HCT116 (cell line): ENCODE measurements at regions not wholly inside any gene's neighbourhood (a gene's known extent, or its start where the extent isn't known, plus 50 kb on each side); places are given as distances from the start of the nearest gene placed in this dataset.

Experiments
- ATAC-seq: fragments of 200-7000 bp; cut with Tn5 transposase; 2 replicates; pipeline ENCODE4 v1.9.1; 2020; ENCODE audit warnings: mild to moderate bottlenecking, moderate library complexity
- BruUV-seq: library from RNA; stranded (reverse); fragments of 400-500 nt; replicated peaks from 2 replicates; lab custom pipeline; 2021; lab: Mats Ljungman, UMichigan
- CTCF ChIA-PET: fragments of 300-600 bp; sonication (Branson Sonifier 250); formaldehyde crosslinking; loops from one replicate; lab custom pipeline; 2021; ENCODE audit warnings: antibody characterized with exemption; lab: Charles Lee
- POLR2A ChIA-PET: fragments of 300-600, 350-600 bp; sonication (Branson Sonifier 250); formaldehyde crosslinking; loops from one replicate; lab custom pipeline; 2021; ENCODE audit warnings: antibody characterized with exemption; lab: Charles Lee
- RAD21 ChIA-PET, 2 experiments: fragments of 300-600 bp; sonication (Branson Sonifier 250); formaldehyde crosslinking; loops; one replicate each; lab custom pipeline; 2023; ENCODE audit warnings: low total read pairs in 2 of 2; ENCODE audit not compliant: uncharacterized antibody in 2 of 2, unreplicated experiment in 2 of 2, low non-redundant PET in 1 of 2; lab: Charles Lee
- DNase-seq: peaks from one replicate; pipeline ENCODE4 v3.0.0-alpha.2; 2010; ENCODE audit warnings: low read depth, low spot score
- H2AFZ ChIP-seq: fragments of 200-600 bp; shearing (Covaris generic), sonication (generic); 2 replicates; pipeline ENCODE4 v1.6.1; 2017; ENCODE audit warnings: low read depth, mixed run types, mixed read lengths, antibody characterized with exemption, low read length; ENCODE audit not compliant: poor library complexity, severe bottlenecking
- H3K27ac ChIP-seq: 2 replicates; pipeline ENCODE4 v1.5.1; 2012; ENCODE audit warnings: low read depth, low read length
- H3K27me3 ChIP-seq: fragments of 200-600 bp; sonication (generic); 2 replicates; pipeline ENCODE4 v1.6.1; 2016; ENCODE audit warnings: mixed run types, low read length, mixed read lengths; ENCODE audit not compliant: insufficient read depth
- H3K36me3 ChIP-seq, 2 experiments: fragments of 200-500 bp in 1 of 2; fragments of 200-600 bp in 1 of 2; sonication (Bioruptor generic) in 1 of 2; sonication (generic) in 1 of 2; 2 replicates each; pipeline versions ENCODE4 v1.5.1 to v1.6.1; 2014 to 2016; ENCODE audit warnings: low read length in 2 of 2, inconsistent platforms in 1 of 2, mixed read lengths in 1 of 2, mixed run types in 1 of 2; ENCODE audit not compliant: insufficient read depth in 2 of 2, control insufficient read depth in 1 of 2
- H3K4me1 ChIP-seq, 2 experiments: fragments of 200-600 bp in 1 of 2; sonication (generic) in 1 of 2; 2 replicates each; pipeline versions ENCODE4 v1.5.1 to v1.6.1; 2012 to 2017; ENCODE audit warnings: low read length in 2 of 2, inconsistent platforms in 1 of 2, mild to moderate bottlenecking in 1 of 2, mixed read lengths in 1 of 2, mixed run types in 1 of 2, moderate library complexity in 1 of 2; ENCODE audit not compliant: insufficient read depth in 2 of 2, control insufficient read depth in 1 of 2
- H3K4me2 ChIP-seq: fragments of 200-600 bp; sonication (generic); 2 replicates; pipeline ENCODE4 v1.6.1; 2017; ENCODE audit warnings: mixed run types, low read length, mixed read lengths
- H3K4me3 ChIP-seq, 2 experiments: fragments of 200-600 bp in 1 of 2; sonication (generic) in 1 of 2; replicated peaks in 1 of 2; 2 replicates each; pipeline ENCODE4 v1.5.1; 2011 to 2016; ENCODE audit warnings: low read length in 2 of 2, control low read depth in 1 of 2, low read depth in 1 of 2, mild to moderate bottlenecking in 1 of 2, mixed read lengths in 1 of 2, mixed run types in 1 of 2
- H3K79me2 ChIP-seq: fragments of 200-600 bp; sonication (generic); 2 replicates; pipeline ENCODE4 v1.6.1; 2017; ENCODE audit warnings: mild to moderate bottlenecking, mixed run types, low read length, moderate library complexity, mixed read lengths; ENCODE audit not compliant: insufficient read depth
- H3K9ac ChIP-seq: fragments of 200-600 bp; sonication (generic); 2 replicates; pipeline ENCODE4 v1.6.1; 2016; ENCODE audit warnings: low read length, mixed read lengths
- H3K9me2 ChIP-seq: fragments of 200-600 bp; sonication (generic), shearing (Covaris generic); 2 replicates; pipeline ENCODE4 v1.6.1; 2017; ENCODE audit warnings: mixed run types, mild to moderate bottlenecking, moderate library complexity; ENCODE audit not compliant: insufficient read depth
- H3K9me3 ChIP-seq, 2 experiments: fragments of 200-500 bp in 1 of 2; fragments of 200-600 bp in 1 of 2; sonication (Bioruptor generic) in 1 of 2; sonication (generic) in 1 of 2; 2 replicates each; pipeline ENCODE4 v1.6.1; 2014 to 2017; ENCODE audit warnings: low read length in 2 of 2, mixed read lengths in 2 of 2, inconsistent platforms in 1 of 2, low read depth in 1 of 2, mild to moderate bottlenecking in 1 of 2, mixed run types in 1 of 2, moderate library complexity in 1 of 2; ENCODE audit not compliant: control insufficient read depth in 1 of 2, insufficient read depth in 1 of 2
- H4K20me1 ChIP-seq: fragments of 200-600 bp; sonication (generic), shearing (Covaris generic); 2 replicates; pipeline ENCODE4 v1.6.1; 2017; ENCODE audit warnings: mixed run types, mild to moderate bottlenecking, moderate library complexity; ENCODE audit not compliant: insufficient read depth
- CEBPB ChIP-seq: IDR thresholded peaks from 2 replicates; pipeline ENCODE4 v1.6.1; 2012; ENCODE audit warnings: low read depth
- CTCF ChIP-seq, 3 experiments: fragments of 200-600 bp in 1 of 3; sonication (generic) in 1 of 3; IDR thresholded peaks in 2 of 3; conservative IDR thresholded peaks in 1 of 3; 2 replicates each; pipeline ENCODE4 v1.5.1; 2012 to 2017; ENCODE audit warnings: low read depth in 2 of 3, low read length in 2 of 3, antibody characterized with exemption in 1 of 3, borderline replicate concordance in 1 of 3, control low read depth in 1 of 3, mild to moderate bottlenecking in 1 of 3, mixed read lengths in 1 of 3, mixed run types in 1 of 3, moderate library complexity in 1 of 3; ENCODE audit not compliant: insufficient read depth in 1 of 3
- EGR1 ChIP-seq: IDR thresholded peaks from 2 replicates; pipeline ENCODE4 v1.6.1; 2012; ENCODE audit warnings: low read depth
- ELF1 ChIP-seq: IDR thresholded peaks from 2 replicates; pipeline ENCODE4 v1.6.1; 2012; ENCODE audit warnings: low read depth, borderline replicate concordance
- EZH2 ChIP-seq: fragments of 200-600 bp; sonication (generic); IDR thresholded peaks from 2 replicates; pipeline ENCODE4 v1.6.1; 2017; ENCODE audit warnings: antibody characterized with exemption, mixed run types
- EZH2phosphoT487 ChIP-seq: fragments of 200-600 bp; IDR thresholded peaks from 2 replicates; pipeline ENCODE4 v1.6.1; 2018; ENCODE audit warnings: antibody characterized with exemption, borderline replicate concordance
- FOSL1 ChIP-seq: IDR thresholded peaks from 2 replicates; pipeline ENCODE4 v1.6.1; 2012; ENCODE audit warnings: low read depth
- JUND ChIP-seq: IDR thresholded peaks from 2 replicates; pipeline ENCODE4 v1.6.1; 2012
- MAX ChIP-seq: IDR thresholded peaks from 2 replicates; pipeline ENCODE4 v1.6.1; 2012
- POLR2A ChIP-seq: IDR thresholded peaks from 2 replicates; pipeline ENCODE4 v1.7.0; 2011; ENCODE audit warnings: borderline replicate concordance; ENCODE audit not compliant: insufficient read depth, insufficient read length; ENCODE audit errors: extremely low read depth
- RAD21 ChIP-seq: IDR thresholded peaks from 2 replicates; pipeline ENCODE4 v1.6.1; 2012; ENCODE audit warnings: low read depth, mild to moderate bottlenecking
- REST ChIP-seq: IDR thresholded peaks from 2 replicates; pipeline ENCODE4 v1.6.1; 2012; ENCODE audit warnings: low read depth
- SIN3A ChIP-seq: IDR thresholded peaks from 2 replicates; pipeline ENCODE4 v1.6.1; 2012; ENCODE audit warnings: low read depth
- SRF ChIP-seq: IDR thresholded peaks from 2 replicates; pipeline ENCODE4 v1.6.1; 2012; ENCODE audit warnings: low read depth
- YY1 ChIP-seq: IDR thresholded peaks from 2 replicates; pipeline ENCODE4 v1.6.1; 2011; ENCODE audit warnings: low read length, low read depth, moderate library complexity, mild to moderate bottlenecking; ENCODE audit not compliant: insufficient replicate concordance; ENCODE audit errors: extremely low read depth
- ZFX ChIP-seq: fragments of 450-650 bp; IDR thresholded peaks from 2 replicates; pipeline ENCODE4 v1.6.1; 2017
- ZNF274 ChIP-seq: fragments of 200-500 bp; sonication (Bioruptor generic); IDR thresholded peaks from 2 replicates; pipeline ENCODE4 v1.6.1; 2014; ENCODE audit warnings: mild to moderate bottlenecking, low read depth, low read length, inconsistent platforms
- intact Hi-C: fragments of 100-400 bp; cut with micrococcal nuclease; formaldehyde crosslinking; loops from 2 replicates; pipeline ENCODE4 v1.10.0; 2022
- TF ChIP-seq, protein P1 (sequence below): IDR thresholded peaks from 2 replicates; pipeline ENCODE4 v1.6.1; 2011; ENCODE audit warnings: mild to moderate bottlenecking, low read length, moderate library complexity; ENCODE audit not compliant: insufficient replicate concordance; ENCODE audit errors: extremely low read depth
- TF ChIP-seq, protein P2 (sequence below): IDR thresholded peaks from 2 replicates; pipeline ENCODE4 v1.6.1; 2012

GRCh38 chr6:144724818-144725217 is 439.7 kb downstream of the UTRN start:
- POLR2A ChIA-PET = no interaction called here

More at GRCh38 chr6:144724818-144725217, 439.7 kb downstream of the UTRN start:
- Histone ChIP-seq H3K9me3 (no peaks in the 10 kb centered on the region), H3K9ac (no peak overlapping the region), H3K27ac (no peak overlapping the region), H3K9me2 (no peaks in the 10 kb centered on the region), H3K79me2 (no peaks in the 10 kb centered on the region)
- RAD21 ChIA-PET = no interaction called here
- BruUV-seq = no TSS peak
- no peak for DNase-seq
- ATAC-seq = no peak
- TF ChIP-seq RAD21 = no peak
- TF ChIP-seq JUND = no peak
- TF ChIP-seq CEBPB = no peak
- no peak for TF ChIP-seq SRF
- TF ChIP-seq ZNF274 = no peak
- no peak for TF ChIP-seq FOSL1
- TF ChIP-seq REST = no peak
- TF ChIP-seq ELF1 = no peak
- no peak for TF ChIP-seq EGR1
- TF ChIP-seq, protein P1, sequence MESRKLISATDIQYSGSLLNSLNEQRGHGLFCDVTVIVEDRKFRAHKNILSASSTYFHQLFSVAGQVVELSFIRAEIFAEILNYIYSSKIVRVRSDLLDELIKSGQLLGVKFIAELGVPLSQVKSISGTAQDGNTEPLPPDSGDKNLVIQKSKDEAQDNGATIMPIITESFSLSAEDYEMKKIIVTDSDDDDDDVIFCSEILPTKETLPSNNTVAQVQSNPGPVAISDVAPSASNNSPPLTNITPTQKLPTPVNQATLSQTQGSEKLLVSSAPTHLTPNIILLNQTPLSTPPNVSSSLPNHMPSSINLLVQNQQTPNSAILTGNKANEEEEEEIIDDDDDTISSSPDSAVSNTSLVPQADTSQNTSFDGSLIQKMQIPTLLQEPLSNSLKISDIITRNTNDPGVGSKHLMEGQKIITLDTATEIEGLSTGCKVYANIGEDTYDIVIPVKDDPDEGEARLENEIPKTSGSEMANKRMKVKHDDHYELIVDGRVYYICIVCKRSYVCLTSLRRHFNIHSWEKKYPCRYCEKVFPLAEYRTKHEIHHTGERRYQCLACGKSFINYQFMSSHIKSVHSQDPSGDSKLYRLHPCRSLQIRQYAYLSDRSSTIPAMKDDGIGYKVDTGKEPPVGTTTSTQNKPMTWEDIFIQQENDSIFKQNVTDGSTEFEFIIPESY = no peak
- TF ChIP-seq CTCF (IDR thresholded peaks at IDR 0.05 in 2 of 3, conservative IDR thresholded peaks at IDR 0.05 in 1 of 3; ENCODE audit: borderline replicate concordance in 1 of 3, insufficient read depth in 1 of 3, low read depth in 2 of 3, low read length in 2 of 3) = no peak
- no peak for TF ChIP-seq MAX
- no peak for TF ChIP-seq EZH2
- no peak for TF ChIP-seq EZH2phosphoT487
- TF ChIP-seq SIN3A = no peak
- no peak for TF ChIP-seq ZFX
- TF ChIP-seq YY1 = no peak
- TF ChIP-seq, protein P2, sequence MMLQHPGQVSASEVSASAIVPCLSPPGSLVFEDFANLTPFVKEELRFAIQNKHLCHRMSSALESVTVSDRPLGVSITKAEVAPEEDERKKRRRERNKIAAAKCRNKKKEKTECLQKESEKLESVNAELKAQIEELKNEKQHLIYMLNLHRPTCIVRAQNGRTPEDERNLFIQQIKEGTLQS = no peak
- no peak for TF ChIP-seq POLR2A
- TF ChIP-seq, all 23 proteins: peak for 0
- H2AFZ ChIP-seq = no peak overlapping the region
- intact Hi-C loops = no loop called here
- CTCF ChIA-PET = no interaction called here
- no peak overlapping the region for H3K4me3 ChIP-seq
- no peaks in the 10 kb centered on the region for H3K36me3 ChIP-seq
- H3K4me1 ChIP-seq = peaks cover 0 to 17% of the 10 kb centered on the region in 2 experiments; a peak in 2 of 4 replicates
- no peaks in the 10 kb centered on the region for H4K20me1 ChIP-seq
- no peaks in the 10 kb centered on the region for H3K27me3 ChIP-seq
- H3K4me2 ChIP-seq = no peak overlapping the region
